Thymus (tissue), 11 donors: ENCODE measurements at regions not wholly inside any gene's neighbourhood (a gene's known extent, or its start where the extent isn't known, plus 50 kb on each side); places are given as distances from the start of the nearest gene placed in this dataset.

Experiments
- DNase-seq, 9 donors: peaks; one replicate each; pipeline ENCODE4 v3.0.0-alpha.2; 2013; ENCODE audit warnings: low spot score in 9 of 9, low read depth in 6 of 9, missing footprints in 1 of 9
- H3K27ac ChIP-seq, 2 donors: one replicate each; pipeline ENCODE4 v1.5.1; 2013; ENCODE audit warnings: control low read depth in 1 of 2, low read depth in 1 of 2, low read length in 1 of 2, mild to moderate bottlenecking in 1 of 2, moderate library complexity in 1 of 2
- H3K27me3 ChIP-seq, 2 donors: one replicate each; pipeline ENCODE4 v1.5.1; 2013; ENCODE audit warnings: low read length in 1 of 2; ENCODE audit not compliant: control insufficient read depth in 2 of 2, insufficient read depth in 1 of 2
- H3K36me3 ChIP-seq, 2 donors: one replicate each; pipeline ENCODE4 v1.5.1; 2013; ENCODE audit warnings: low read length in 1 of 2, mild to moderate bottlenecking in 1 of 2, moderate library complexity in 1 of 2; ENCODE audit not compliant: control insufficient read depth in 2 of 2, insufficient read depth in 2 of 2
- H3K4me1 ChIP-seq, 2 donors: one replicate each; pipeline ENCODE4 v1.5.1; 2013; ENCODE audit warnings: low read length in 2 of 2; ENCODE audit not compliant: control insufficient read depth in 2 of 2, insufficient read depth in 2 of 2
- H3K4me3 ChIP-seq, 2 donors: one replicate each; pipeline ENCODE4 v1.5.1; 2013; ENCODE audit warnings: low read length in 2 of 2, control low read depth in 1 of 2, mild to moderate bottlenecking in 1 of 2
- H3K9me3 ChIP-seq, 2 donors: one replicate each; pipeline ENCODE4 v1.5.1; 2013; ENCODE audit warnings: low read length in 1 of 2, mild to moderate bottlenecking in 1 of 2; ENCODE audit not compliant: control insufficient read depth in 2 of 2, insufficient read depth in 1 of 2
- WGBS: extraction: QIAGEN DNeasy Blood & Tissue Kit; methylation state at CpG from one replicate; pipeline ENCODE4 v1.1.7; 2013; 5-methylcytosine and 5-hydroxymethylcytosine counted together
- donor health status: healthy.

DNA sequence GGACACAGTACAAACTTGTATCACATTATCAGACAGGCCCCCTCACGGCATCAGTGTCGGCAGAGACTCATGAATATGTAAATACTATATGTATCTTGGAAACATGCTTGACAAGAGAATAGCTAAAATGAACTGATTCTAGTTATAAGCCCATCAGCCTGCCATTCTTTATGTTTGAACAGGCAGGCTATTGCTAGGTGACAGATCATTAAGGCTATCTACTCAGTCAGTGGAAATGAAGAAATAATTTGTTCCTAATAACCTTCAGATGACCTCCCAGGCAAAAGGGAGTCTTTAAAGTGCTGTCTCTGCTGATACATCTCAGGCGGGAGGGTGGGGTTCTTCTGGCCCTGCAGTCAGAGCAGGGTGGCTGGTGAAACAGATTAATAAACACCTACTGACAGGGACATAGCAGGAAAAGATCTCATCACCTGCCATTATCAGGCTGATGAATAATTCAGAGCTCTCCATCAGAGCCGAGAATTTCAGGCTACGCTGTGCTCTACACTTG lies 394.2 kb downstream of the RASEF start:
- H3K27me3 ChIP-seq, result no peaks in the 10 kb centered on the region
- no peaks in the 10 kb centered on the region for H3K9me3 ChIP-seq
- no peaks in the 10 kb centered on the region for H3K4me1 ChIP-seq
- 96% methylated on average over 5 of the region's 5 CpGs for WGBS
- no peak overlapping the region for H3K4me3 ChIP-seq
- H3K27ac ChIP-seq, result no peak overlapping the region
- H3K36me3 ChIP-seq, result no peaks in the 10 kb centered on the region
- no peak for DNase-seq

DNA sequence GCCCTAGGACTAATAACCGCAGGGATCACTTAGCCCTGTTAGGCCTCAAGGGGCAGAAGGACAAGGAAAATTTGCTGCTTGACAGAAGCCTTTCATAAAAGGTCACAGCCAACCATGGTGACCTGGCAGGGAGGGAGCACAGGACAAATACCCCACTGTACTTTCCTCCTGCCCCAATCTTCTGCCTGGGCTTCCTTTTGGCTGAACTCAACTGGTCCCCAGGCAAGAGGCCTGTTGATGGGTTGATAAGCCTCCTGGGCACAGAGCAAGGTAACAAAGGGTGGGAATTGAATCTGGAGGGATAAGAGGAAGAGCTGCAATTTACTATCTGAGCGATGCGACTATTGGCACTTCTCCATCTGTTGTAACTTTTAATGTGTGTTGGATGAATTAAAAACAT lies 392.9 kb downstream of the RASEF start:
- H3K4me1 ChIP-seq, result no peaks in the 10 kb centered on the region
- DNase-seq, result no peak
- no peaks in the 10 kb centered on the region for H3K9me3 ChIP-seq
- WGBS, result 98% methylated on average over 3 of the region's 3 CpGs
- no peaks in the 10 kb centered on the region for H3K36me3 ChIP-seq
- no peak overlapping the region for H3K4me3 ChIP-seq
- H3K27ac ChIP-seq, result no peak overlapping the region
- no peaks in the 10 kb centered on the region for H3K27me3 ChIP-seq

DNA sequence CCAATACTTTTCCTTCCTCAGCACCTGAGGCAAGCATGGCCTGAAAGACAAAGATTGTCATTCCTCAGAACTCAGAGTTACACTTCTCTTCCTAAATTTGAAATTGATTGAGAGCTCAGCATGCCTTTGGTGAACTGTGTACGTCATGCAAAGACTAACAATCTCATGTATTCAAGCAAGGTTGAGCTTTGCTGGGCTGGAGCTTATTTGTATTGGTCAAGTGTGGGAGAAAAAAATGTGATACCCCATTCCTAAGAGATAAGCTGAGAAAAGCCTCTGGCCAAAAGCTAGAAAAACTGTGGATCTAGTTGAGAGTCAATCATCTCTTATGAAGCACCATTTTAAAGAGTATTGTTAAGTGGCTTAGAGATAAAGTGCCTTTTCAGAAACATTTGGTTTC lies 392.2 kb downstream of the RASEF start:
- no peak overlapping the region for H3K4me3 ChIP-seq
- no peaks in the 10 kb centered on the region for H3K9me3 ChIP-seq
- 91% methylated on average over 1 of the region's 1 CpG for WGBS
- H3K4me1 ChIP-seq, result no peaks in the 10 kb centered on the region
- H3K27ac ChIP-seq, result no peak overlapping the region
- no peaks in the 10 kb centered on the region for H3K27me3 ChIP-seq
- no peak for DNase-seq
- no peaks in the 10 kb centered on the region for H3K36me3 ChIP-seq

DNA sequence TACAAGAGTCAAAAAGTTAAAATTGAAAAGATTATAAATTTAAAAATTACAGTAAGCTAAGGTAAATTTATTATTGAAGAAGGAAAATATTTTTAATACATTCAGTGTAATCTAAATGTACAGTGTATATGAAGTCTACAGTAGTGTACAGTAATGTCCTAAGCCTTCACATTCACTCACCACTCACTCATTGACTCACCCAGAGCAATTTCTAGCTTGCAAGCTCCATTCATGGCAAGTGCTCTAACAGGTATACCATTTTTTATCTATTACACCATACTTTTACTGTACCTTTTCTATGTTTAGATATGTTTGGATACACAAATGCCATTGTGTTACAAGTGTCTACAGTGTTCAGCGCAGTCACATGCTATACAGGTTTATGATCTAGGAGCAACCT lies 389.7 kb downstream of the RASEF start:
- no peaks in the 10 kb centered on the region for H3K27me3 ChIP-seq
- no peaks in the 10 kb centered on the region for H3K4me1 ChIP-seq
- H3K27ac ChIP-seq, result no peak overlapping the region
- no peak overlapping the region for H3K4me3 ChIP-seq
- DNase-seq, result no peak
- 100% methylated on average over 1 of the region's 1 CpG for WGBS
- H3K9me3 ChIP-seq, result no peaks in the 10 kb centered on the region
- no peaks in the 10 kb centered on the region for H3K36me3 ChIP-seq

DNA sequence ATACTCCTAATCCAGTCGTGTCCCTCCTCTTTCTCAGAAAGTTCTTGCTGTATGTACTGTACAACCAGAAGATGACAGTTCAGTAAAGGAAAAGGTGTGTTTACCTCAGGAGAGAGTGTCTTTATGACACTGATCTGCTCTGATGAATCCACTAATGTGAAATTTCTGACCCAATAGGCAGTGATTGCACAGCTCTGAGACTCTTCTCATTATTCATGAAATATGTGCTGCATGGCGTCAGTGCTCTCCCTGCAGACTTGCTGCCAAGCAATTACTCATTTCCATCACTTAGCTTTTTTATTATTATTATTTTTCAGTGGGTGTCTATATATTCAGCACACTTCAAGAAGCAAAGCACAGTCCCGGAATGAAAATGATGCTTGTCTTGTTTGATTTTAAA lies 389.0 kb downstream of the RASEF start:
- H3K27ac ChIP-seq, result no peak overlapping the region
- no peaks in the 10 kb centered on the region for H3K27me3 ChIP-seq
- DNase-seq, result no peak
- no peaks in the 10 kb centered on the region for H3K4me1 ChIP-seq
- WGBS, result 78% methylated on average over 3 of the region's 3 CpGs
- H3K36me3 ChIP-seq, result no peaks in the 10 kb centered on the region
- H3K9me3 ChIP-seq, result no peaks in the 10 kb centered on the region
- H3K4me3 ChIP-seq, result no peak overlapping the region

DNA sequence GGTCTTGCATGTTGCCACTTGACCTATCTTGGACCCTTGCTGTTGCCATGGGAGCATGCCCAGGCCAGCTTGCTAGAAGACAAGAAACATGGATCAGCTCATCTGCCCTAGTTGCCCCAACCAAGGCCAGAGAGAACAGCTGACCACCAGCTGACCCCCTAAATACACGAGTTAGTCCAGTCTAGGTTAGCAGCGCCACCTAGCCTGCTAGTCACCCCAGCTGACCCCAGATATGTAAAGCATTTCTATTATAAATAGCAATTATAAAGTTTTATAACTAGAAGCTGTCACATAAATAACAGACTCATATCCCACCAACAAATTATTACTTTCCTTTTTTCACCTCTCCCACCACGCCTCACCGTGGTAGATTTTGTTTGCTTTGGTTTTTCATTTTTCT lies 387.8 kb downstream of the RASEF start:
- WGBS, result 97% methylated on average over 4 of the region's 4 CpGs
- H3K27ac ChIP-seq, result no peak overlapping the region
- H3K4me1 ChIP-seq, result peaks cover 0 to 2% of the 10 kb centered on the region in 2 donors
- H3K36me3 ChIP-seq, result no peaks in the 10 kb centered on the region
- no peak overlapping the region for H3K4me3 ChIP-seq
- no peaks in the 10 kb centered on the region for H3K9me3 ChIP-seq
- no peaks in the 10 kb centered on the region for H3K27me3 ChIP-seq
- DNase-seq, result no peak

DNA sequence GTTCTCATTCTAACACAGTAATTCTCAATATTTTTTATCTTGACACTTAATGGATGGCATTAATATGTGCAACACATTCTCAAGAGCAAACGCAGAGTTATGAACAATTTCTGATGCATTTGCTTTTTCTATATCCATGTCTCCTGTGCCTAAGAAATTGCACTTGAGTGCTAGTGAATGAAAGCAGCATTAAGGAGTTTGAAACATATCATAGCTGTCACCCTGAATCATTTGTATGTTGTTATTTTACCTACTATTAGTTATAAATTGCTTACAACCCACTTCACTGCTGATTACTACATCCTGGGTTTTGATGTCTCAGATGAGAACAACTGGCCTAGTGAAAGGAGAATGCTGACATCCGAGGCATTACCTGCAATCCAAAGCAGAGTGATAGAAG lies 387.3 kb downstream of the RASEF start:
- Histone ChIP-seq H3K36me3 (no peaks in the 10 kb centered on the region), H3K9me3 (no peaks in the 10 kb centered on the region), H3K27me3 (no peaks in the 10 kb centered on the region), H3K4me1 (peaks cover 0 to 4% of the 10 kb centered on the region in 2 donors), H3K4me3 (no peak overlapping the region), H3K27ac (no peak overlapping the region)
- DNase-seq, result no peak
- 97% methylated on average over 2 of the region's 2 CpGs for WGBS

DNA sequence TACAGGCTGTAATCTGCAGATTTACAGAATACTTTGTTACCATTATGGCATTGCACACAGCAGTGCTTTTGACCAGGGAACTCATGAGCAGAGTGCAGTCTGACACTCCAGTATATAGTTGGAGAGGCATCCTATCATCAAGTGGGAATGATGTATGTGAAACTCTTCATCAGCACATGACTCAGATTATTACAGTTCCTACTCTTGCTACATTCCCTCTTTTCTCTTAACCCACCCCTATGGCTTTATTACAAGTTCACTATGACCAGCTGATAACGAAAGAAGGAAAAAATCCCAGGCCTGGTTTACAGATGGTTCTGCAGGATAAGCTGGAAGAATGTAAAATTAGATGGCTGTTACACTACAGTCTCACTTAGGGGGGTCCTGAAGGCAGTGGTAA lies 385.9 kb downstream of the RASEF start:
- Histone ChIP-seq H3K4me3 (no peak overlapping the region), H3K9me3 (no peaks in the 10 kb centered on the region), H3K36me3 (no peaks in the 10 kb centered on the region), H3K27me3 (no peaks in the 10 kb centered on the region), H3K27ac (no peak overlapping the region), H3K4me1 (peaks cover 0 to 4% of the 10 kb centered on the region in 2 donors)
- WGBS, result 85% methylated on average over 1 of the region's 1 CpG
- DNase-seq, result no peak

DNA sequence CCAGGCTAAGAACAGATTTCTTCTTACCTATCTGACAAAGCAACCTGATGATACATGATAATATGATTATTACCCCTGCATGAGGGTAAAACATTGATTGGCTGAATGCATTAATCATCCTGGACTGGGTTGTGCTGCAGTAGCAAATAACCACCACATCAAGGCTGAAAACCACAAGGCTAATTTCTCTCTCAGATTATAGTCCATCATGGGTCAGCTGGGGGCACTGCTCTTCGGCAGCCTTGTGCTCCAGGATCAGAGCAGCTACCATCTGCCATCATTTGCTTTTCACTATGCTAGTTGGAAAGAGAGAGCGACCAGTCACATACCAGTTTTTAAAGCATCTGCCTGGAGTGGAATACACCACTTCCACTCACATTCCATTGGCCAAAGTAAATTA lies 383.5 kb downstream of the RASEF start:
- 98% methylated on average over 2 of the region's 2 CpGs for WGBS
- no peak overlapping the region for H3K27ac ChIP-seq
- no peak overlapping the region for H3K4me3 ChIP-seq
- no peaks in the 10 kb centered on the region for H3K9me3 ChIP-seq
- no peaks in the 10 kb centered on the region for H3K27me3 ChIP-seq
- H3K4me1 ChIP-seq, result peaks cover 0 to 4% of the 10 kb centered on the region in 2 donors
- no peak for DNase-seq
- H3K36me3 ChIP-seq, result no peaks in the 10 kb centered on the region
